Activated T-helper 1 cell treated with anti-CD3 and anti-CD28 coated beads, Interleukin-2, amount 50 U/mL, for 16 hours (primary cell): ENCODE measurements at regions not wholly inside any gene's neighbourhood (a gene's known extent, or its start where the extent isn't known, plus 50 kb on each side); places are given as distances from the start of the nearest gene placed in this dataset.

ENCODE experiments used
- DNase-seq, 2 donors: peaks; one replicate each; pipeline ENCODE4 v3.0.0-alpha.2; 2020; ENCODE audit warnings: low read depth in 1 of 2, low spot score in 1 of 2

- no peak for DNase-seq
These were observed 693.6 kb downstream of the BRD1 start for GRCh38 chr22:49134076-49134475.

GRCh38 chr22:49133541-49133940, 694.1 kb downstream of the BRD1 start:
- DNase-seq, result no peak

GRCh38 chr22:49132009-49132408, 695.7 kb downstream of the BRD1 start:
- DNase-seq, result no peak

DNA sequence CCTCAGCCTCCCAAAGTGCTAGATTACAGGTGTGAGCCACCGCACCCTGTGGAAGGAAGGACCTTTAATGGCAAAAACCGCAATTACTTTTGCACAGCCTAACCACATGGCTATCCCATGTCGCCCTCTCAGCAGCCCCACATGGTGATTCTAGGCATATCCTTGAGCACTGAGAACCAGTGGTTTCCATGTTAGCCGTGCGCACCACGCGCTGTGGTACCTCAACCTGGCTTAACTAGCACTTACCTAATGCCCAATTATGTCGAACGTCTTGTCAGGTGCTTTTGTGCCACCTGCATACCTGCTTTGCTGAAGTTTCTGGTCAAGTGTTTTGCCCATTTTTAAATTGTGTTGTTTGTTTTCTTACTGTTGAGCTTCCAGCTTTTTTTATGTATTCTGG, 697.9 kb downstream of the BRD1 start:
- DNase-seq, result no peak

- no peak for DNase-seq
These were observed 698.8 kb downstream of the BRD1 start for GRCh38 chr22:49128874-49129273.

GRCh38 chr22:49124608-49125007, 703.1 kb downstream of the BRD1 start:
- DNase-seq, result no peak

DNA sequence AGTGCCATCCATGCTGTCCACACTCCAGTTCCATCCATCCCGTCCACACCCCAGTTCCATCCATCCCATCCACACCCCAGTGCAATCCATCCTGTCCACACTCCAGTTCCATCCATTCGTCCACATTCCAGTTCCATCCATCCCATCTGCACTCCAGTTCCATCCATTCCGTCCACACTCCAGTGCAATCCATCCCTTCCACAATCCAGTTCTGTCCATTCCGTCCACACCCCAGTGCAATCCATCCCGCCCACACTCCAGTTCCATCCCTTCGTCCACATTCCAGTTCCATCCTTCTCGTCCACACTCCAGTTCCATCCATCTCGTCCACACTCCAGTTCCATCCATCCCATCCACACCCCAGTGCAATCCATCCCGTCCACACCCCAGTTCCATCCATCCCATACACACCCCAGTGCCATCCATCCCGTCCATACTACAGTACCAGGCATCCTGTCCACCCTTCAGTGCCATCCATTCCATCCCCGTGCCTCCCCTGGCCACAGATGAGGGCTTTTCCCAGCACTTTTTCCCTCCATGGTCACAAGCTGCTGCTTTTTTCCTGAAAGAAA, 704.0 kb downstream of the BRD1 start:
- no peak for DNase-seq

GRCh38 chr22:49119551-49119952, 708.1 kb downstream of the BRD1 start:
- DNase-seq, result no peak

DNA sequence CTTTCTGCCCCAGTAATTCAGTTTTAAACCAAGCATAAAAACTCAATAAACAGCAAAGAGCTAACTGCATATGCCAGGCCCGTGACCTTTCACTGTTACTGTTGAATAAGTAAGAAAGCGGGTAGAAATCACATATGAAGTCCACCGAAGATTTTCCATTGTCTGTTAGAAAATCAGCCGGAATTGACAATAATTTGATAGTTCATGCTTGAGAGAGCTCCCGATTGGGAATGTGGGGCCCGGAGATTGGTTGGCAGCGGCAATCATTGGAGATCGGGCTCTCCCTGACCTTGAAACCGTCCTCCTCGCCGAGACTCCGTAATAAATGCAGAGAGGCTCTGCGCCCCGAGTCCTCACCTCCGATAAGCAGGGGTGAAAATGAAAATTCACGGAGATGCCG, 709.6 kb downstream of the BRD1 start:
- DNase-seq, result no peak

DNA sequence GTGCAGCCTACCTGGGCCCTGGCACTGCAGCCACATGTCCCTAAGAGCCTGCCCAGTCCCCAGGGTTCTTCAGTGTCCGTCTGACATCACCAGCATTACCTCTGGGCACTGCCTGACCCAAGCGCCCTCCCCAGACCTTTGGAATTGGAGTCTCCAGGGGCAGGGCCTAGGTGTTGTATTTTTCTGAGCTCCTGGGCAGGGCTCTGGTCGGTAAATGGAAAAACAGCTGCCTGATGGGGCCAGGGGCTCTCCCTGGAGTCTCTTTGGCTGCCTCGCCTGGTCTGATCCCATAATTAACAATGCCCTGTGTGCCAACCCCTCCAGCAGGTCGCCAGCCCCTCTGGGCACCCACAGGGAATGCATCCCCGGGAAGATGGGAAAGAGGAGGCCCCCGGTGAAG, 710.2 kb downstream of the BRD1 start:
- DNase-seq, result no peak

- no peak for DNase-seq
These were observed 711.1 kb downstream of the BRD1 start for GRCh38 chr22:49116486-49117120.

GRCh38 chr22:49116021-49116420, 711.7 kb downstream of the BRD1 start:
- no peak for DNase-seq

DNA sequence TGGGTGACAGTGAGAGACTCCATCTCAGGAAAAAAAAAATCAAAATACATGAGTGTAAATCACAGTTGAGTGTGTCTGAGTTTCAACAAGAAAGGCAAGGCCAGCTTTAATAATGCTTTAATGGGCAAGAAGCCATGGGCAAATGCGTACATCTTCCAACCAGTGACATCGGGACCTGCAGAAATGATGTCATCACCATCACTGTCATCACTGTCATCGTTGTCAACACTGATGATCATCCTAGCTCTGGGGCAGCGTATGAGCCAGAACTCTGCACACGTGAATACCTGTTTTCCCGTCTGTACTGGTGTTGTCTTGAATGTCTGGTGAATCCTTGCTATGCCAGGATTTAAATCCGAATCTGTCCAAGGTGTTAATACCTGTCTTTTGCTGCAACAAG, 712.5 kb downstream of the BRD1 start:
- DNase-seq, result no peak

DNA sequence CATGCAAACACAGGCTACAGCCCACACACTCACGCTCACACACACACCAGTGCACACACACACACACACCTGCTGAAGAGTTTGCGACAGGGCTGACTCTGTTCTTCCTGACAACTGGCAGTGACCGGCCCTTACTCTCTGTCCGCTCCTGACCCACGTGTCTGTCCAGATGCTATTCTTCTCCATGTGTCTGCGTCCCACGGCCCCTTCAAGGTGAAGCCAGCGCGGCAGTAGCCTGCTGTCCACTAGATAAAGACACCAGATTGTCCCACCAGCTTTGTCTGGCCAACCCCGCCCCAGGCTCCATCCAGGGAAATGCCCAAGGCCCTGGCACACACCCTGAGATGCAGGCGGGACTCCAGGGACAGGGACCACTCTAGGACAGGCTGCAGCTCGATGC, 713.9 kb downstream of the BRD1 start:
- no peak for DNase-seq

DNA sequence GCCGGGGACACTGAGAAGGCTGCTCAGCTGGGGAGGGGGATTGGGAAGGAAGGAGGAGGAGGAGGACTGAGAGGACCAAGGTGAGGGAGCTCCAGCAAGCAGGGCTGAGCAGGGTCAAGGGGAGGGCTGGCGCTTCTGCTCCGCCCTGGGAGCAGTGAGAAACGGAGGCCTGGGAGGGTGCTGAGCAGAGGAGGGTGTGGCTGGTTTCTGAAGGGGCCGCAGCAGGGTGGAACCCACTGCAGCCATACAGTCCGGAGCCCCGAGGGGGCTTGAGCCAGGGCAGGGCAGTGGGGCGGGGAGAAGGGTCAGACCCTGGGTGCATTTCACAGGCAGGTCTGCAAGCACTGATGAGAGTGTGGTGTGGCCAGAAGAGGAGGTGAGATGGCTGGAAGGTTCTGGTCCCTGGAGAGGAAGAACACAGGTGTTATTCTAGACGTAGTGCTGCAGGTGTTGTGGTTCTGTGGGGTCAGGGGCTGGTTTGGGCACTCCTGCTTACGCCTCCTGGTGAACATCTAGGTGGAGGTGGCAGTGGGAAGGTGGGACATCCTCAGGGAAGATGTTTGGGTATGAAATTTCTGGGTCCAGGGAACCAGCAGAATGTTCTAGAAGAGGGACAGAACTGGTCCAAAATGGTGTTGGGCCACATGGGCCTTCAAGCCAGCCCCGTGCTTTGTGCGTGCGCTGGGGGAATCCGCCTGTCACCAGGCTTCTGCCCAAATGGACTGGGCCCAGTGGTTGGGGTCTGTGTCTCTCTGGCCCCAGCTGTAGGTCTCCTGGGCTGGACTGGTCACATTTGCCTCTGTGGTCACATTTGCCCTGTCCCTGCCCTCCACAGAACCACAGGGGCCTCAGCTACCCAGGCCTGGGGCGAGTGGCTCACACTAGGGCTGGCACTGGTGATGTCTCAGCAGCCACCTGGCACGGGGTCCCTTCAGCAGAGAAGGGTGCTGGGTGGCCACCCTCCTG, 714.7 kb downstream of the BRD1 start:
- DNase-seq, result no peak

DNA sequence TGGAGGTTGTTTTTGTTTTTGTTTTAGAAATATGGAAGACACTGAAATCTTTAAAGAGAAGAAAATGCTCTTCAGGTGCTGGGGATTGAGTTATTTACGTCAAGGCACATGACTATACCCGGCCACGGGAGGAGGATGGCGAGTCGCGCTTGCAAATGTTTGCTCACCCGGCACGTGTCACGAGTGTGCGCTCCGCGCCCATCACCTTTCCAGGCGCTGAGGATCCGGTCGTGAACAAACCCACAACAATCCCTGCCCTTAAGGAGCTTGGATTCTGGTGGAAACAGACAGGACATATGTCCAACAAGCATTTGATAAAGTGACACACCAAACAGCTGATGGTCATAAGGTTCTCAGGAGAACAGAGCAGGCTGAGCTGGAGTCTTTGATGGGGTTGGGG, 715.5 kb downstream of the BRD1 start:
- no peak for DNase-seq

GRCh38 chr22:49111085-49111484, 716.6 kb downstream of the BRD1 start:
- DNase-seq, result no peak

DNA sequence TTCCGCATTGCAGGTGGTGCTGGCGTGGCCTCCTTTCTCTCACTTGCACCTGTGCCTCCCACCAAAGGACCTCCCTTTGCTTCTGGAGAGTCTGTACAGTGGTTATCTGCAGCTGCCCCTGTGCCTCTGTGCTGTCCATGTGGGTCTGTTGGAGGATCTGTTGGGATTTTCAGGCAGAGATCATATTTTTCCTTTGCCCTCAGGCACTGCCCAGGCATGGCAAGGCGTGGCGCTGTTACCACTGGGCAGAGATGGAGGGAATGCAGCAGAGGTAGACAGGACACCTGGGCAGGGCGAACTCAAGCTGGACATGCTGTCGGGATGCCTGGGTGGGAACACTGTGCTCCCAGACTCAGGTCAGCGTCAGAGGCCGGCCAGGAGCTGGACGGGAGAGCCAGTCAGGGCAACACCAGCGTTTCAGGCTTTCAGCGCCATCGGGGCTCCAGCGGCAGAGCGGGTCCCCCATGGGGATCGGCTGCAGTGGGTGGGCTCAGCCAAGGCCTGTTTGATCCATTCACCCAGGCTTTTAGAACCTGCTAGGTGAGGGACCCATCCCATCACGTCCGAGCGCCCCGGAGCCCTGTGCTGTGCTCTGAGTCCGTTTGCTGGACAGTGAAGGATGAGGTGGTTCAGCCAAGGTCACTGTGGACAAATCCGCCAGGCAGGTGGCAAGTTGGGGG, 718.9 kb downstream of the BRD1 start:
- DNase-seq, result no peak

DNA sequence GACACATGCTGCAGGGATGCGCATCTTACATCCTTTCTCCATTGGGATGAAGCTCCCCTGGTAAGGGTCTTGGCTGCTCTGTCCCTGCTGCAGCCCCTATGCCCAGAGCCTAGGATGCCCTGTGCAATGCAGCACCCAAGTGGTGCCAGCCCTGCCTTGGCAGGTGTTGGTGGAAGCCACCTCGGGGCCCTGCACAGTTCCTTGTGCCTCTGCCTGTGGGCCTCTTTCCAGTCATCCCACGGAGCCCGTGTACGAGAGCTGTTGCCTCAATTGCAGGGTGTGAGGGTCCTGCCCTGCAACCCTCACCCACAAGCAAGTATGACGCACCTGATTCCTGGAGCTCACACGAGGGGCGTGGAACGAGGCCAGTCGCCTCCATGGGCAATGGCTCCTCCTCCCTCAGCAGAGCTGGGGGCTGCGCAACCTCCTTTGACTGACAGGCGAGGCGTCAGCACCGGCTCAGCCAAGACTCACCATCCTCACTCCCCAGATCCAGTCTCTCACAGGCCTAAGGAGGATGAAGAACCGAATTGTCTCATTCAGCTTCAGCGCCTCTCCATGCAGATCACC, 719.6 kb downstream of the BRD1 start:
- DNase-seq, result no peak

DNA sequence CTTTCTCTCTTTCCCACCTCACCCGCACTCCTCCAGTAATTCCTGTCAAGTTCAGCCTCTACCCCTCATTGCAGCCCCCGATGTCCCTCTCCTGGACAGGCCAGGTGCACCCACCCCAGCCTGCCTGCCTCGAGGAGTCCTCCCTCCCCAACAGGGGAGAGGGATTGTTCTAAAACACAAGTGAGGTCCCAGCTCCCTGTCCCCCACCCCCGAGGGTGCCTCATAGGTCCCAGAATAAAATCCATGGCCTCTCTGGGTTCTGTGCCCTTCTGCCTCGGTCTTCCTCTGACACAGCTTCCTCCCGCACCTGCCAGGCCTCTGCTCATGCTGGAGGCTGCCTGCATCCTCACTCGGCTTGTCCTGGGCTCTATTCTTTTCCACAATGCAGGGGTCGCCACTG, 720.1 kb downstream of the BRD1 start:
- DNase-seq, result no peak

DNA sequence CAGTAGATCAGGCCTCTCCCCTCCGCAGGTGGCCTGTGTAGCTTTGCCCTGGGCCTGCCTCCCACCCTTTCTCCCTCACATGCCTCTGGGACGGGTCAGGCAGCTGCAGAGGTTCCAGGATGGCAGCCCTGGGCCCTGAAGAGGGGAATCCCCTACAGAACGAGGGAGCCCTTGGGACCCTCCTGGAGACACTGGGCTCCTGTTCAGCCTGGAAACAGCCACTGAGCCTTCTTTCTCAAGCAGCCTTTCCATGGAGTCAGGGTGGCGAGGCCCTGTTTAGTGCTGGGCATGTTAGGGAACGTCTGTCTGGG, 720.9 kb downstream of the BRD1 start:
- no peak for DNase-seq
